ENCODE measurements at regions not wholly inside any gene's neighbourhood (a gene's known extent, or its start where the extent isn't known, plus 50 kb on each side); places are given as distances from the start of the nearest gene placed in this dataset.
A peak's percentile ranks its signal among the peaks of the same experiment; 100 is the strongest.

DNA sequence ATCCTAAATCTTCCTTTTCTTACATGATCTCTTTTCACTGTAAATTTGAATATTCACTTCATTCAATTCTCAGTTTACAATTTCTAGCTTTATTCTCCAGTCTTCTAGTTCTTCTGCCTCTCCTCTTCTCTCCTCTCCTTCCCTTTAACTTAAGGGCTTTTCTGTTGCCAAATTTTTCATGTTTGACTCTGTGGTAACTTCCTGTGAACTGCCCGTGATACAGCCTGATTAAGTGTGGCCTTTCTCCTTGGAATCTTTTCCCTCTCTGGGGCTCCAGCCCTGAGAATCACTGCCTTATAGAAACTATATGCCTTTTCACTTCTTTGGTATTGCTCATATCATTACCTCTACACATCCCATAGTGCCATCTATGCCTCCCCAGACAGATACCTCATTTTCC is 1923.8 kb upstream of the CELF4 start:
- no peak for DNase-seq (ENCODE audit: low read depth in 1 of 2, low spot score in 1 of 2)
- in situ Hi-C loops (cut with HindIII; ENCODE audit: low pct_unique_long_range_greater_than_20kb, low sequenced_read_pairs): no loop called here
- TF ChIP-seq JUND (IDR thresholded peaks at IDR 0.05; ENCODE audit: low read depth): no peak

DNA sequence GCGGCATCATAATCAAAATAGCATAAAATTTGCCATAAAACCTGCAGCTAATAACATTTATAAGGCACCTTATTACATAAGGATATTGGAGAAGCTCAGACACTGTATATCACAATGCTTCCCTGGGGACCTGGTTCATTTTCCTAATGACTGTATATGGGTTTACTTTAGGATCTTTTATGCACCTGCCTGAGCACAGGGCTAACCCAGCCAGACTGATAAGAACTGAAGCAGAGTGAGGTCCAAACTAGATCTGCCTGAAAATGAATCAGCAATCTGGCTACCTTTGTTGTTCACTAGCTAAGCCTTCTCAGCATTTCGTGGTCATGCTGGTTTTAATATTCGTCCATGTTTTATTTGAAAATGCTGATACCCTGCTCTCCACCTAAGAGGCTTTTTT is 1922.3 kb upstream of the CELF4 start:
- DNase-seq (ENCODE audit: low read depth in 1 of 2, low spot score in 1 of 2): no peak
- in situ Hi-C loops (cut with HindIII; ENCODE audit: low pct_unique_long_range_greater_than_20kb, low sequenced_read_pairs): no loop called here
- no peak for TF ChIP-seq JUND (IDR thresholded peaks at IDR 0.05; ENCODE audit: low read depth)

DNA sequence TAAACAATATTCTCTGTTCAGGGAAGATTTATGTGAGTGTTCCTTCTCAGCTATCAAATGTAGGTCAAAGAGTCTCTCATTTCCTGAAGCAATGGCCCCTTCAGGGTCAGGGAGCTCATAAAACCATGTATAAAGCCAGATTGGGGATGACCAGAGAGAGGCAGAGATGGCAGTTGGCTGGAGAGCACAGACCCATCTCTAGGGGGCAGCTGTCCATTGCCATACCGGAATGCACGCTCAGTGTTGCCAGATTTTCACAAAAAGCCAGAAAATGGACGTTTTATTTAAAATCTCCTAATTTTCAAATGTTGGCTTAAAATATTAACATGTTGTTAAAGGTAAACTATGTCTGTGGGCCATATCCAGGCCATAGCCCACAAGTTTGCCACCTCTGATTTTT is 1920.7 kb upstream of the CELF4 start:
- no peak for DNase-seq (ENCODE audit: low read depth in 1 of 2, low spot score in 1 of 2)
- in situ Hi-C loops (cut with HindIII; ENCODE audit: low pct_unique_long_range_greater_than_20kb, low sequenced_read_pairs): no loop called here

DNA sequence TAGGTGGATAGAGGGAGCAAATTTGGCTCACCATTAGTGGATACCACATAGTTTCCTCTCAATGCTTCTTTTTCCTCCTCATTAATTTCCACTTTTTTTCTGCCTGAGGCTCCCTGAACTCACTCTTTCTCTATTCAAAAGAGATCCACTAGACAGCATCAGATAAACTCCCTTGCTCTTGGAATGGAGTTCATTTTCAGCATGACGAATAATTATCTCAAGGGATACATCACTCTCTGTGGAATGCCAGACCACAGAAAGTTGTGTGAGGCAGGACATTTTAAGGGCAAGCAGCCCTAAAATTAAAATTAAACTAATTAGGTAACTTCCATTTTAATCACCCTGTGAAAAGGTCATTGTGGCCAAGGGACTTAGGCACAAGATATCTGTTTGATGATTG is 1920.1 kb upstream of the CELF4 start:
- TF ChIP-seq JUND (IDR thresholded peaks at IDR 0.05; ENCODE audit: low read depth): no peak
- no peak for DNase-seq (ENCODE audit: low read depth in 1 of 2, low spot score in 1 of 2)
- in situ Hi-C loops (cut with HindIII; ENCODE audit: low pct_unique_long_range_greater_than_20kb, low sequenced_read_pairs): no loop called here

More for the DNA sequence above, 1920.7 kb upstream of the CELF4 start:
- no peak for TF ChIP-seq JUND (IDR thresholded peaks at IDR 0.05; ENCODE audit: low read depth)

DNA sequence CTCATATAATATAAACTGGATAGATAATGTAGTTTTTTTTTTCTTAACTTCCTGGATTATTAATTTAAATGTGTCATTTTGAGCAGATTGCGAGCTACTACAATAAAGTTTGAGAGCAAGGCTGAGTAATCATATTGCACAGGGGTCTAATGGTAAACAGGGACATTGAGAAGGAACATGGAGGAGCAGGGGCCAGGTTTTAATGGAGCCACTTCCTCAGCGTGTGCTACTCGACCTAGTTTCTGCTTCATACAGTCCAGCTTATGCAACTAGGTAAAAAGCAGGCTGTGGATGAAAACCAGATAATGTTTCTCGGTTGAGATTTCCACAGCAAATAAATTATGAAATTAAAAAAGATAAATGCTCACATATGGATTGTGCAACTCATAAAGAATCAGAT is 1915.7 kb upstream of the CELF4 start:
- in situ Hi-C loops (cut with HindIII; ENCODE audit: low pct_unique_long_range_greater_than_20kb, low sequenced_read_pairs): no loop called here
- no peak for DNase-seq (ENCODE audit: low read depth in 1 of 2, low spot score in 1 of 2)
- no peak for TF ChIP-seq JUND (IDR thresholded peaks at IDR 0.05; ENCODE audit: low read depth)

DNA sequence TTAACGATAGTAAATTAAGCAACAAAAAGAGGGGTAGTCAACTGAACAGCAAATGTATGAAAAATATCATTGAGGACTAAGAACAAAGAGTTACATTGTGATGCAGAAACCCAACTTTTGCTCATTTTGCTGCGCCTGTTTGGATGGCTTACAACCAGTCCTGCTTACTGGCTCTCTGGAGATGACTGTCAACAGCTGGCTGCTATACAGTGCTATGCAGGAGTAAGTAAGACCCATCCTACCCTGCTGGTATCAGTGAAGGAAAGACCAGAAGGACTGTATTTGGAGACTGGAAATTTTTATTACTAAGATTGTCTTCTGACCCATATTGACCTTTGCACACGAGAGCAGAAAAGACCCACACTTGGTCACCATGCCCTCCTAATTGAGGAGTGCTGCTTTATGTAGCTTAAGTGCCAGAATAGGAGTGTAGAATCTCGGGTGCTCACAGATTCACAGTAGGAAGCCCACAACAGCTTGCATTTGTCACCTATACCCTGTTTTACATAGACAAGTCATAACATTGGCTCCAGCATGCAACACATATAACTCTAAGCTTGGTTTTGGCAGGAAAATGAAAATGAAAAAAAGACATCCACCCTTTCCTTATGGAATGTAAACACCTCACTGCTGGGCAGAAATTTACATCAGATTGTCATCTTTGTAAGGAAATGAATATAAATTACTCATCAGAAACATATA is 1915.0 kb upstream of the CELF4 start:
- TF ChIP-seq JUND (IDR thresholded peaks at IDR 0.05; ENCODE audit: low read depth): no peak
- DNase-seq (ENCODE audit: low read depth in 1 of 2, low spot score in 1 of 2): no peak
- in situ Hi-C loops (cut with HindIII; ENCODE audit: low pct_unique_long_range_greater_than_20kb, low sequenced_read_pairs): no loop called here

DNA sequence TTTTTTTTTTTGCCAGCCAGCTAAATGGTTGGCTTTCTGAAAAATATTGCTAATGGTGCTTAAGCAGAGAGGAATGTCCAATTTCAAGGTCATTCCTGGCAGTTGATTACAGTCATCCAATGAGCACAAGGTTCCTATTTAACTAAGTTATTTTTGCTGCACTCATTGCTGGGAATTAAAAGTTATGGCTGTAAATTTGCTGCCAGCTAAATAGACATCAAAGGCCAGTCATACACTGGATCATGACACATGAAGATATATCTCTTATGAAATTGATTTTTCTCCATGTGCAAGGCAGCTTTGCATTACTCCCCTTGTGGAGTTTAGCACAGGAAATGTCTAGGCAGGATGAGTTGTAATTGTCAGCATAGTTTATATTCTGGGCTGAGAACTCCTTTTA is 1898.4 kb upstream of the CELF4 start:
- no peak for TF ChIP-seq JUND (IDR thresholded peaks at IDR 0.05; ENCODE audit: low read depth)
- in situ Hi-C loops (cut with HindIII; ENCODE audit: low pct_unique_long_range_greater_than_20kb, low sequenced_read_pairs): no loop called here
- no peak for DNase-seq (ENCODE audit: low read depth in 1 of 2, low spot score in 1 of 2)

DNA sequence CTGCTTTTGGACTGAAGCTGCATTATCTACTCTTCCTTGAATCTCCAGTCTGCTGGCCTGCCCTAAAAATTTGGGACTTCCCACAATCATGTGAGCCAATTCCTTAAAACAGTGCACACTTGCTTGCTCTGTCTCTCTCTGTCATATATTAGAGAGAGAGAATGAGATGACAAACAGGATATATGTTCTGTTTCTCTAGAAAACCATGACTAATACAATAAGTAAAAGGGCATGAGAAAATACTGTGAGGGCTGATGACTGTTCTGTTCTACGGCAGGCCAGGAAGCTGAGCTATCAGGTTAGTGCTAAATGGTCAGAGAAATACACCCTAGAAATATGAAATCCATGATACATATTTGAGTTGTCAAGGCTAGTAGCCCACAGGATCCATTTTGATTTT is 1896.8 kb upstream of the CELF4 start:
- in situ Hi-C loops (cut with HindIII; ENCODE audit: low pct_unique_long_range_greater_than_20kb, low sequenced_read_pairs): no loop called here
- no peak for TF ChIP-seq JUND (IDR thresholded peaks at IDR 0.05; ENCODE audit: low read depth)
- no peak for DNase-seq (ENCODE audit: low read depth in 1 of 2, low spot score in 1 of 2)

DNA sequence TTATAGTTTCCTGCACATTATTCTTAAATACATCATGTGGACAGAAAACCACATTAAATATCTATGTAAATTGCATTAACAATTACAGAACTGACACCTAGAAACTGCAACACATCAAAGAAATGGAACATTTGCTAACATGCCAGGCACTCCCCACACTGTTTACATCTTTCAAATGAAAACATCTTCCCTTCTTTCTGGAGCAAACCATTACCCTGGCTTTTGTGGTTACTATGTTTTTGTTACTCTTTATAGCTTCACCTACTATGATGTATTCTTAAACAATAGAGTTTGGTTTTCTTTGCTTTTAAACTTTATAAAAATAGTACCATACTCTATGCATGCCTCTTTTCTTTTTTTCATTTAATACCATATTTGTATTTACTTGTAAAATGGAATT is 1894.5 kb upstream of the CELF4 start:
- DNase-seq (ENCODE audit: low read depth in 1 of 2, low spot score in 1 of 2): no peak
- no peak for TF ChIP-seq JUND (IDR thresholded peaks at IDR 0.05; ENCODE audit: low read depth)
- in situ Hi-C loops (cut with HindIII; ENCODE audit: low pct_unique_long_range_greater_than_20kb, low sequenced_read_pairs): no loop called here

DNA sequence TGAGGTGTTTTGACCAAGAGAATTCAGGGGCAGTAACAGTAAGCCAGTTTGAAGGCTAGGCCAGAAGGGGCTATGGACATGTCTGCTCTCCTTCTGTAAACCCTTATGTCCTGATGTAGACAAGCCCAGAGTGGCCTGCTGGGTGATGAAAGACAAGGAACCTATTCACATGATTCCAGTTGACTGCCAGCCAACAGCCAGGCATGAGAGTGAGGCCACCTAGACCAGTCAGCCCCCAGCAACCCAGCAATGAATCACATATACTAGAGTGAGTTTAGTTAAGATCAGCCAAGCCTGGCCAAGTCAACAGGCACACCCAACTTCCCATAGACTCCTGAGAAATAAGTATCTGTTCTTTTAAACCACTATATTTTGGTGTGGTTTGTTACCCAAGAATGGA is 1889.7 kb upstream of the CELF4 start:
- DNase-seq (ENCODE audit: low read depth in 1 of 2, low spot score in 1 of 2): no peak
- in situ Hi-C loops (cut with HindIII; ENCODE audit: low pct_unique_long_range_greater_than_20kb, low sequenced_read_pairs): no loop called here
- TF ChIP-seq JUND (IDR thresholded peaks at IDR 0.05; ENCODE audit: low read depth): no peak

DNA sequence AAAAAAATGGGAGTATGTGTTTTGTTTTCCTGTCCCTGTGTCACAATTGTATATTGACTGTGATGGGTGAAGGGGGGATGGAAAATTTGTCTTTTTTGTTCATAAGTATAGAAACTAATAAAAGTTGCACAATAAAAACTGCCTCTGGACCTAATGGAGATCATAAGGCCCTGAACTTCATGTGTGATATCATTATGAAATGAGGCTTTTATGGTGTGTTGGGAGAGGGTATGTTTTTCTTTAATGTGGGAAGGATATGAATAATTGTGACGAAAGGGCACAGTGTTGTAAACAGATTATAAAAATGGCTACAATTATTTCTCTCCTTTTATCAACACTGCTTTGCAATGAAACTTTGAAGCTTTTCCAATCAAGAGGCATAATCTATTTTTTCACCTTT is 1889.3 kb upstream of the CELF4 start:
- DNase-seq (ENCODE audit: low read depth in 1 of 2, low spot score in 1 of 2): no peak
- TF ChIP-seq JUND (IDR thresholded peaks at IDR 0.05; ENCODE audit: low read depth): no peak
- in situ Hi-C loops (cut with HindIII; ENCODE audit: low pct_unique_long_range_greater_than_20kb, low sequenced_read_pairs): no loop called here

DNA sequence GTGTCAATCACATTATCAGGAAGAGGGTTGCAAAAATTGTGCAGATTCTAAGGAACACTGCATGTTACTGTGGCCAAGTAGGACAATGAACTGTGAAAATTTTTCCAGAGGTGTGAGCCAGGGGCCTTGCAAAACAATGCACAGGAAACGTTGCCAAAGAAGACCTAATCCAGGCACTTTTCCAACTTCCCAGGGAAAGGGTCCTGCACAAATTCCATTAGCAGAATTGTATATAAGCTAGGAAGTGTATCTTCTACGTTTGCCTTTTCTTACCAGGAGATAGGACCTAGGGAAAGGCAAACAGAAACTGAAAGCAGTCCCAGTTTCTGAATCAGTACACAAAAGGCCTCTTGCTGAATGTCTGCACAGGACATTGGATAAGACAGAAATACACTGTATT is 1888.3 kb upstream of the CELF4 start:
- in situ Hi-C loops (cut with HindIII; ENCODE audit: low pct_unique_long_range_greater_than_20kb, low sequenced_read_pairs): no loop called here
- no peak for TF ChIP-seq JUND (IDR thresholded peaks at IDR 0.05; ENCODE audit: low read depth)
- DNase-seq (ENCODE audit: low read depth in 1 of 2, low spot score in 1 of 2): peak in 1 of 2 experiments; percentile 10

DNA sequence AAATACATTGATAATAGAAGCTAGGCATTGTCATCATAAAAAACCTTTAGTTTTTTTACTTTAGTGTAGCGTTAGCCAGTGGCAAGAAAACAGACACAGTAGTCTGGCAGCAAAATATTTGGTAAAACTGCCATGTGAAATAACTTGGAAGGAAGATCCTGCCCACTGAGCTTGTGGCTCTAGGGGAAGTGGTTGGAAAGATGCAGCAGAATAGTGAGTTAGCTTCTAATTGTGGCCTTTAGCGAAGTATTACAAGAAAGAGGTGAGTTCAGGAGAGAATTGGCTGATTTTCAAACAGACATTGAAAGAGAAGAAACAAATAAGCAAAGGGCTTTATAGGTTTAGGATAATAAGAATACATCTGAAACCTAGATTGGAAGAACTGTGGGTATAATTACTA is 1887.8 kb upstream of the CELF4 start:
- no peak for TF ChIP-seq JUND (IDR thresholded peaks at IDR 0.05; ENCODE audit: low read depth)
- DNase-seq (ENCODE audit: low read depth in 1 of 2, low spot score in 1 of 2): no peak
- in situ Hi-C loops (cut with HindIII; ENCODE audit: low pct_unique_long_range_greater_than_20kb, low sequenced_read_pairs): no loop called here

DNA sequence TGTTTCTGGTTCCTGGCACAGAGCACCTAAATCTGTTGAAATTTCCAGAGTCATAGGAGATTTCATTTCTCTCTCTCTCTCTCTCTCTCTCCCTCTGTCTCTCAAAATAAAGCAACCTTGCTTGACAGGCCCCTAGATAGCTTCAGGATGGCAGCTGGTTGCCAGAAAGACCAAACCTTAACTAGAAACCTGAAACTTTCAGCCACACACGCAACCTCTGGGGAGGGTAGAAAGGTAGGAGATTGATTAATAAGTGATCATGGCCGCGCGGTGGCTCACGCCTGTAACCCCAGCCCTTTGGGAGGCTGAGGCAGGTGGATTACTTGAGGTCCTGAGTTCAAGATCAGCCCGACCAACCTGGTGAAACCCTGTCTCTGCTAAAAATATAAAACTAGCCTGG is 1885.4 kb upstream of the CELF4 start:
- in situ Hi-C loops (cut with HindIII; ENCODE audit: low pct_unique_long_range_greater_than_20kb, low sequenced_read_pairs): no loop called here
- no peak for TF ChIP-seq JUND (IDR thresholded peaks at IDR 0.05; ENCODE audit: low read depth)
- DNase-seq (ENCODE audit: low read depth in 1 of 2, low spot score in 1 of 2): no peak

Measured in T47D (cell line).